ENCODE measurements at regions not wholly inside any gene's neighbourhood (a gene's known extent, or its start where the extent isn't known, plus 50 kb on each side); places are given as distances from the start of the nearest gene placed in this dataset.

DNA sequence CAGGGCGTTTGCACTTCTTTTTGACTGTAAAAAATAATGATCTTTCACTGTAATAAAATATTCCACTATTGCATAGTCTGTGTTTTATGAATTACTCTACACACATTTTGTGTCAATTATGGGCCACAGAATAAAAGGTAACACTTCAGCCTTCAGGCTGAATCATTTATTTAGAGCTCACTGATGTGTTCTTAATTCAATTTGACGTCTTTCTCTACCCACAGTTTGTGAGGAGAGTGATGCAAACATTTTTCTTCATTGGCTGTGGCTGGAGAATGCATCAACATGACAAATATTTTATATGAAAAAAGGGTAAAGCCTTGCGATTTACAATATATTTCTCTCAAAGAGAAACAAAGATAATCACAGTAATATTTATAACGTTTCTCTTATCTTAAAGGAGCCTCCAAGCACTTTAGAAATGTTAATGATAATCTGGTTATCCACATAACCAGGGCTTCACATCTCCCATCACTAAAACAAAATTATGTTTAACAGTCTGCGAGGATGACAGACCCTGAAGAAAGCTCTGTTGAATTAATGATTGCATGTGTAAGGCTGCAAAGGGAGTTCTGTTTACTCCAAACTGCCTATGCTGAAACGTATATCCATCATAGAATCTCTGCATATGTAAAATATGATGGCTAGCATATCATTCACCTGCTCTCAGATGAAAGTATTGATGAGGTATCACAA, 951.3 kb downstream of the ZPLD1 start:
- no peak for DNase-seq

DNA sequence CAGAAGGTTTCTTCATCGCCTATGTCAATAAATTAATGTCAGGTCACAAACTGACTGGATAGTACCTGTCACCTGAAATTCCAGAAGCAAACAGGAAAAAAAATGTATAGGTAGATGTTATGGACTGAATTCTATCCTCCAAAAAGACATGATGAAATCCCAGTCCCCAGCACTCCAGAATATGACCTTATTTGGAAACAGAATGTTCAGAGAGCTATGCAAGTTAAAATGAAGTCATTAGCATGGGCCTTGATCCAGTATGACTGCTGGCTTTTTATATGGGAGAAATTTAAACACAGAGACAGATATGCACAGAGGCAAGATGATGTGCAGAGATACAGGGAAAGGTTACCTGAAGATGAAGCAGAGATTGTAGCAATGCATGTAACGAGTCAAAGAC, 953.4 kb downstream of the ZPLD1 start:
- DNase-seq: no peak

- no peak for DNase-seq
These were observed 954.5 kb downstream of the ZPLD1 start for GRCh38 chr3:103389356-103389755.

DNA sequence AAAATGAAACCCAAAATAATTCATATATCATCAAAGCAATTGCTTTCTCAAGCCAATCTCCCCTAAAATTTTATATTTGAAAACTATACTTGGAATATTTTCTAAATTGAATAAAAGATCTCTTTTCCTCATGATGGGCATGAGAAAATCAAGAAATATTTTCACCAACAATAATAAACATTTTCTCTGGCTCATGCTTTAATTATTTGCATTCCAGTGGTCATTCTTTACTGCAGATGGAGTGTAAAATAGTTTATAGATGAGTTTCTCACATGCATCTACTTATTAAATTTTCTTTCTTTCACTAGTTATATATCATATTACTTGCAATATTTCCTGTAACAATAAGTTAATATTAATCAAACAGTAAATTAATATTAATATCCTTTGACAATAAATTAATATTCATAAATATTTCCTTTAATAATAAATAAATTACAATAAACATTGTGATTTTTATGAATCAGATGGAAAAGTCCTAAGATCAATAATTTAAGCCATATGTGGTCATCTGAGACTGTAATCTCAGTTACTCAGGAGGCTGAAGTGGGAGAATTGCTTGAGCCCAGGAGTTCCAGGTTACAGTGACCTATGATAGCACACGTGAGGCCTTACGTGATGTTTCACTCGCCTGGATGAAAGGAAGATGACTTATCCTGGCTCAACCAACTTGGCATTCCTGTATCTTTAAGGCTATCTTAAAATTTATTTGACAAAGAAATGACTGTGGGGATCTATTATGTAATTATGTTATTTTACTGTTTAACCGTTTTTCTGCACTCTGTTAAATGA, 958.8 kb downstream of the ZPLD1 start:
- DNase-seq: no peak

GRCh38 chr3:103403191-103403590, 968.4 kb downstream of the ZPLD1 start:
- no peak for DNase-seq

DNA sequence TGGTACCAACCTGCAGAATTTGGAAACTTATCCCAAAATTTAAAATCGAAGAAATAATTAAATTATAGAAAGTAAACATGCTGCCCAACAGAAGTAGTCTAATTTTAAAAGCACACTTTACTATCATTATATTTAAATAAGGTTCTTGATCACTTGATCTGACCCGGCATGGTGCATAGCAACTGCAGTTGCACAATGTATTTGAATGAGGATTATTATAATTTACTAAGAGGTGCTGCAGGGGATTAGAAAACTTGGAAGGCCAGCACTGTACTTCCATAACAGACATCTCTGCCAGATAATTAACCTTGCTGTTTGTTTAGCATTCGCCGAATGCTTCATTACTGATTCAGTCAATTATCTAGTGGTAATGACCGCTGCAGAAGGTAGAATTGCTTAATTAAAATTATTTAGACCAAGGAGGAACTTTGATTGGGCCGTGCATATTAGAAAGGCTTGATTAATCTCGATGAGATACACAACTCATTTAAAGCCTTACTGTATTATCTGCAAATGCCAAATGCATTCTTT, 971.6 kb downstream of the ZPLD1 start:
- no peak for DNase-seq

DNA sequence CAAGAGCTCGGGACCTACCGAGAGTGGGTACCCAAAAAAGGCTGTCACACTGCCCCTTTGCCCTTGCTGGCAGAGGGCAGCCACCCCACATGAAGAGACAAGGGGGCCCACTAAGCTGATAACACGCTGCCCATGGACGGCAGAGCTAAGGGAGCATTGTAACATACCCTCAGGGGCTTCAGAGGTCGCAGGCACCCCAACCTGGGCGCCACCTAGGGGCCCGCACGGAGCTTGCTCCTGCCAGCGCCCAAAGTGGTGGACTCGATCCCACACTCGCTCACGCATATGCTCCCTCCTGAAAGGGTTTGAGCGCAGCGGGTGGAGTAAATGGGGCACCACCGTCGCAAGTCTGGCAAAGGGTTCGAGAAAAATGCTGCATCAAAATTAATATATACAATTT, 975.4 kb downstream of the ZPLD1 start:
- DNase-seq: no peak

- DNase-seq: no peak
These were observed 986.6 kb downstream of the ZPLD1 start for GRCh38 chr3:103421460-103421859.

- DNase-seq: no peak
These were observed 1003.1 kb downstream of the ZPLD1 start for GRCh38 chr3:103437883-103438282.

DNA sequence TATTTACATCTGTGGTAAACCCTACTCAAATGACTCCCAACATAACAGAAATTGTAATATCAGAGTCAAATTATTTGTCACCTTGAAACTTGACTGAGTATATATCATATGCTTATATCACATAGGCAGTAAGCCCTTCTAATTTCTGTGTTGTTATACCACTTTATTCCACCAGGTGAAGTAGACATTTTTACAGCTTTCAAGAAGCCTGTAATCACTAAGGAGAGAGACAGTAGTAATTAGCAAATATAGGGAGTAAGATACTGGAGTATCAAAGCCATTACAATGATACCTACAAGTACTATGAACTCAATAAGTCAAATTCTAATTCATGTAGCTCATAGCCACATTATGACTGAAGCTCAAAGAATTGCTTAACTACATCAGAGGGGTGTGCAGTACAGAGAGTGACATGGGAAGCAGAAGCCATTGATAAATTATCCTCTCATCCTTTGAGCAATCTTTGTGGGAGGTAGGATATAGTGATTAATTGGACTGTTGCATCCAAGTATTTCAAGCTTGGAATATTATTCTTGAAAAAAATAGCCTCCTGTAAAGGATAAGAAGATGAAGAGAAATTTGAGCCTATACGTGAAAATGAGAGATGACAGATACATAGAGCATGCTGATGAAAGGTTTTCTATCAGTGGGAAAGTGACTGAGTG, 1005.9 kb downstream of the ZPLD1 start:
- no peak for DNase-seq

DNA sequence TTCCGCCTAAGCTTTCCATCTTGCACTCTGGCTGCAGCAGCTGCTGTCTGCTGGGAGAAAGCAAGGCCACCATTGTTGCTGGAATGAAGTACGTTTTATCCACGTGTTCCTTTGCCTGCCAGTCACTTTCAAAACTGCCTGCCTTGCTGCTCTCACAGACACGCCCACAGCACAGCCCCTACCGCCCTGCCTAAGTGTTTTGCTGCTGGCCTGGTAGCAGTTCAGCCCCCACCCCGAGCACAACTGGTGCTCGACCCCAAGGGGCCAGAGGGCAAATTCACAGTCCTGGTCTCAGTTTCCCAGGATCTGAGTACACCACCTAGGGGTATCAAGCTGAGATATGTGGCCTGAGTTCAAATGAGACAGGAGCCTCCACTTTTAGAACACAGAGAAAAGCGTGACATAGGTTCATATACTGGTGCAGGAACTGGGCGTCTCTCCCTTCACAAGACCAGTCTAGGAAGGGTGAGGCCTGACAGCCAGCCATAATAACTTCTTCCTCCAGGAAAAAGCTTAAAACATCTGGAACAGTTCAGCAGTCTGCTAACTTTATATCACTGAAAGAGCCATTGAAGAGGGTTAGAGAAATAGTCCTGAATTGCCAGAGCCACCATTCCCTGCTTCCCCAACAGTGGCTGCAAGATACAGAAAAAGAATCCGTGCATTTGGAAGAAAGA, 1012.3 kb downstream of the ZPLD1 start:
- DNase-seq: no peak

- no peak for DNase-seq
These were observed 1018.3 kb downstream of the ZPLD1 start for GRCh38 chr3:103453152-103453551.

- DNase-seq: no peak
These were observed 1025.0 kb downstream of the ZPLD1 start for GRCh38 chr3:103459815-103460214.

GRCh38 chr3:103470498-103470897, 1035.7 kb downstream of the ZPLD1 start:
- no peak for DNase-seq

GRCh38 chr3:103494011-103494410, 1059.2 kb downstream of the ZPLD1 start:
- DNase-seq: no peak

- no peak for DNase-seq
These were observed 1059.7 kb downstream of the ZPLD1 start for GRCh38 chr3:103494512-103494911.

GRCh38 chr3:103495186-103495585, 1060.4 kb downstream of the ZPLD1 start:
- DNase-seq: no peak

DNA sequence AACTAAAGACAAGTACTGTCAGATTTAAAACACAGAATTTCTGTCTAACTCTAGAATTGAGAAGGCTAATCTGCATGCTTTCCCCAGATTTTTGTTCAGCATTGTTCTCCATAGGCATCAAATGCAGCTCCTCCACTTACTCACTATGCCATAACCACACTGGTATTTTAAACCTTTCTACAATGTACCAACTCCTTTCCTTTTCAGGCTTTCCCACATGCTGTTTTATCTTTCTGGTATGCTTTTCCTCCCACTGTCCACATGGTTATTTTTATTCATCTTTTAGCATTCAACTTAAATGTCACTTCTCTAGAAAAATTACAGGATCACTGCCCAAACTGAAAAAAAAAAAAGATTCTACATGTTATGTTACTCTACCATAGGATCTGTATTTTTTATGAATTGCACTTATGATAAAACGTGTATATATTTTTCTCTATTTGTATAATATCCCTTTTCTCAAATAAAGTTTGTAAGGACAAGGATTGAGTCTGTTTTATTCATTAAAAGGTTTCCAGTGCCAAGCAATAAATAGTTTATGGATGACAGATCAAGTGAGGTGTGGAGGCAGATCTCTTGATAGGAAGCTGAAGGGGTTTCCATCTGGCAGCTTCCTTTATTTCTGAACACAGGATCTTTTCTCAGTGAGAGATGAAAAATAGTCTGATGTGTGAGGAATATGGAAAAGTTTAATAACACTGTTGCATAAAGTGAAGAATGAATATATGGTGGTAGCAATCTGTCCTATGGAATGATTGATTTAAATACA, 1064.5 kb downstream of the ZPLD1 start:
- DNase-seq: no peak

DNA sequence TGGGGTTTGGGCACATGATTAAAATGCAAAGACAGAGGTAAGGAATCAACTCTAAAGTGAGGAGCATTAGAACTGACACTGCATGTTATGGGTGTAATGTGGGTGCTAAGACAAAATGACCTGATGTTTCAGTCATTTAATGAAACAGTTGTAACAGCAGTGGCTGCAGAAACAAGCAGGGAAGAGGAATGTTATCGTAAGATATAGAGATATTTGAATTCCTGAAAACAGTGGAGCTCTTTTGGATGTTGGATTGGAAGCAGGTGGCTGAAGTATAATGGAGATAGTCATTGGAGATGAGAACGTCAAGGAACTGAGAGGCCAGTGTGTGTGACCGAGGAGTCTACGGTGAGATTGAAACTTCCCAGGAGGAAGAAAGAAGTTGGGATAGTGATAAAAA, 1065.2 kb downstream of the ZPLD1 start:
- no peak for DNase-seq

- no peak for DNase-seq
These were observed 1075.9 kb downstream of the ZPLD1 start for GRCh38 chr3:103510760-103511159.

GRCh38 chr3:103511891-103512290, 1077.1 kb downstream of the ZPLD1 start:
- DNase-seq: no peak

DNA sequence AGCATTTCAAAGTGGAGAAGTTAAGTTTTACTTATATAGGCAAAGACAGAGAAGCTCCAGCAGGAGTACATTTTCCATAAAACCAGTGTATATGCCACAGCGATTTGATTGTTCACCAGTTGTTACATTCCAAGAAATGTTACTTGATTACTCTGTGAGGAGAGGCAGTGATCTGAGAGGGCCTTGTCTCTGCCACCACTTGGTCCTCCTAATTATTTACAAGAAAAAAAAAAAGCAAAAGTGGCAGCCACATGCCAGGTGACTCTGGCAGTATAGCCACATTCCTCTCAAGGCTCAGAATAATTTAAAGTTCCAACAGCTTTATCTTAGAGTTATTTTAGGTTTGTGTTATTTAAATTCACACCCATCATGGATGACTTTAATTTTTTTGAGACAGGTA, 1077.8 kb downstream of the ZPLD1 start:
- no peak for DNase-seq
